Endothelial cell of umbilical vein (primary cell): ENCODE measurements at regions not wholly inside any gene's neighbourhood (a gene's known extent, or its start where the extent isn't known, plus 50 kb on each side); places are given as distances from the start of the nearest gene placed in this dataset.

Experiments
- BruUV-seq: library from RNA; stranded (reverse); fragments of 400-500 nt; replicated peaks from 2 replicates; lab custom pipeline; 2021; lab: Mats Ljungman, UMichigan
- CTCF ChIA-PET: fragments of 300-600, 350-600 bp; sonication (Branson Sonifier 250); formaldehyde crosslinking; loops from one replicate; lab custom pipeline; 2021; ENCODE audit warnings: antibody characterized with exemption, inconsistent platforms; lab: Charles Lee
- POLR2A ChIA-PET: fragments of 300-600, 350-600 bp; sonication (Branson Sonifier 250); formaldehyde crosslinking; loops from one replicate; lab custom pipeline; 2021; ENCODE audit warnings: antibody characterized with exemption, inconsistent platforms; lab: Charles Lee
- DNase-seq: peaks from one replicate; pipeline ENCODE4 v3.0.0-alpha.2; 2011; ENCODE audit warnings: low read depth, low spot score
- FAIRE-seq: peaks from 2 replicates; lab custom pipeline; 2011; peaks lifted over from hg19 to GRCh38; lab: Jason Lieb, UNC
- H2AFZ ChIP-seq: 2 replicates; pipeline ENCODE4 v1.6.0; 2012; ENCODE audit warnings: low read depth, low read length, control low read depth, inconsistent platforms
- H3K27ac ChIP-seq: 2 replicates; pipeline ENCODE4 v1.5.1; 2011; ENCODE audit warnings: low read depth, mild to moderate bottlenecking, control low read depth, low read length, moderate library complexity; ENCODE audit not compliant: insufficient read depth
- H3K27me3 ChIP-seq, 2 experiments: 2 replicates each; pipeline versions ENCODE4 v1.6.0 to v1.6.1; 2011; ENCODE audit warnings: low read length in 2 of 2, mixed read lengths in 1 of 2; ENCODE audit not compliant: control insufficient read depth in 2 of 2, insufficient read depth in 2 of 2
- H3K36me3 ChIP-seq, 2 experiments: 2 replicates in 1 of 2; 3 replicates in 1 of 2; pipeline ENCODE4 v1.5.1; 2011; ENCODE audit warnings: low read length in 2 of 2, mild to moderate bottlenecking in 1 of 2, moderate library complexity in 1 of 2; ENCODE audit not compliant: control insufficient read depth in 2 of 2, insufficient read depth in 2 of 2; ENCODE audit errors: extremely low read depth in 1 of 2
- H3K4me1 ChIP-seq: 3 replicates; pipeline ENCODE4 v1.5.1; 2011; ENCODE audit warnings: mild to moderate bottlenecking, low read length; ENCODE audit not compliant: control insufficient read depth, insufficient read depth; ENCODE audit errors: extremely low read depth
- H3K4me2 ChIP-seq: 2 replicates; pipeline ENCODE4 v1.6.1; 2011; ENCODE audit warnings: low read length, control low read depth, mixed read lengths; ENCODE audit not compliant: insufficient read depth
- H3K4me3 ChIP-seq, 3 experiments: fragments of 200-600 bp in 1 of 3; sonication (generic), shearing (Covaris generic) in 1 of 3; replicated peaks in 1 of 3; 2 replicates each; pipeline ENCODE4 v1.5.1; 2011 to 2016; ENCODE audit warnings: control low read depth in 3 of 3, low read length in 3 of 3, mild to moderate bottlenecking in 2 of 3, inconsistent platforms in 1 of 3, low read depth in 1 of 3, moderate library complexity in 1 of 3; ENCODE audit not compliant: insufficient read depth in 1 of 3
- H3K79me2 ChIP-seq: 2 replicates; pipeline ENCODE4 v1.6.0; 2012; ENCODE audit warnings: low read length, inconsistent platforms; ENCODE audit not compliant: control insufficient read depth, insufficient read depth
- H3K9ac ChIP-seq: replicated peaks from 2 replicates; pipeline ENCODE3; 2011; ENCODE audit warnings: low read length, control low read depth; ENCODE audit not compliant: insufficient read depth; ENCODE audit errors: extremely low read depth
- H3K9me1 ChIP-seq: replicated peaks from 3 replicates; pipeline ENCODE4 v1.6.0; 2011; ENCODE audit warnings: mild to moderate bottlenecking, low read length; ENCODE audit not compliant: control insufficient read depth, insufficient read depth; ENCODE audit errors: extremely low read depth
- H3K9me3 ChIP-seq: replicated peaks from 2 replicates; pipeline ENCODE4 v1.5.1; 2012; ENCODE audit warnings: low read length, inconsistent platforms; ENCODE audit not compliant: control insufficient read depth, insufficient read depth
- H4K20me1 ChIP-seq: replicated peaks from 2 replicates; pipeline ENCODE3; 2011; ENCODE audit warnings: mild to moderate bottlenecking, low read length; ENCODE audit not compliant: control insufficient read depth, insufficient read depth; ENCODE audit errors: extremely low read depth
- CTCF ChIP-seq, 2 donors: IDR thresholded peaks; 1 replicate in 1 of 2; 2 replicates in 1 of 2; pipeline ENCODE4 v1.5.1; 2011; ENCODE audit warnings: low read length in 2 of 2, mild to moderate bottlenecking in 2 of 2, moderate library complexity in 2 of 2, control low read depth in 1 of 2, inconsistent platforms in 1 of 2, low read depth in 1 of 2; ENCODE audit not compliant: insufficient read depth in 1 of 2; ENCODE audit errors: extremely low read depth in 1 of 2
- EZH2 ChIP-seq: IDR thresholded peaks from 2 replicates; pipeline ENCODE4 v1.6.1; 2012; ENCODE audit warnings: borderline replicate concordance, low read depth, mild to moderate bottlenecking, moderate library complexity, low read length, inconsistent platforms; ENCODE audit not compliant: severe bottlenecking
- FOS ChIP-seq: IDR thresholded peaks from 2 replicates; pipeline ENCODE4 v1.6.1; 2011; ENCODE audit warnings: mild to moderate bottlenecking, low read length, moderate library complexity, borderline replicate concordance; ENCODE audit not compliant: insufficient read depth
- GATA2 ChIP-seq: IDR thresholded peaks from 2 replicates; pipeline ENCODE4 v1.7.0; 2011; ENCODE audit warnings: low read depth, mild to moderate bottlenecking, moderate library complexity, mixed read lengths, low read length; ENCODE audit not compliant: insufficient read length, insufficient read depth
- JUN ChIP-seq: IDR thresholded peaks from 2 replicates; pipeline ENCODE4 v1.6.1; 2011; ENCODE audit warnings: borderline replicate concordance, low read depth; ENCODE audit not compliant: insufficient read length, insufficient read depth
- MAX ChIP-seq: IDR thresholded peaks from 2 replicates; pipeline ENCODE4 v1.6.1; 2011; ENCODE audit not compliant: insufficient read depth, insufficient read length
- MYC ChIP-seq: IDR thresholded peaks from one replicate; pipeline ENCODE4 v1.6.1; 2011; ENCODE audit warnings: mild to moderate bottlenecking, low read depth, low read length
- POLR2A ChIP-seq: IDR thresholded peaks from 2 replicates; pipeline ENCODE4 v1.6.1; 2012; ENCODE audit warnings: low read depth, mild to moderate bottlenecking, control low read depth, low read length
- POLR2AphosphoS5 ChIP-seq: IDR thresholded peaks from 2 replicates; pipeline ENCODE4 v1.6.1; 2012; ENCODE audit warnings: low read depth, mild to moderate bottlenecking, control low read depth, low read length, moderate library complexity; ENCODE audit not compliant: insufficient read depth
- dilution Hi-C: fragments of 300-500 bp; cut with MboI; formaldehyde crosslinking; loops from one replicate; pipeline ENCODE4 v1.15.0; 2019; ENCODE audit warnings: low sequenced_read_pairs; ENCODE audit not compliant: extremely low pct_ligation_motif_present
- intact Hi-C: fragments of 100-400 bp; cut with micrococcal nuclease; formaldehyde crosslinking; loops from one replicate; pipeline ENCODE4 v1.10.0; 2022

GRCh38 chr14:48323665-48324064, 648.3 kb upstream of the MDGA2 start:
- no peak overlapping the region for H3K4me3 ChIP-seq
- no peak for FAIRE-seq
- H3K79me2 ChIP-seq, result no peaks in the 10 kb centered on the region
- TF ChIP-seq GATA2 (no peak), FOS (no peak), POLR2A (no peak), JUN (no peak)
- H3K9ac ChIP-seq, result no peak overlapping the region
- no peak overlapping the region for H3K4me2 ChIP-seq
- no peaks in the 10 kb centered on the region for H3K9me1 ChIP-seq
- no peak overlapping the region for H3K27ac ChIP-seq
- H3K27me3 ChIP-seq, result no peaks in the 10 kb centered on the region
- H2AFZ ChIP-seq, result no peak overlapping the region
- intact Hi-C loops, result no loop called here
- no TSS peak for BruUV-seq
- dilution Hi-C loops, result no loop called here
- H4K20me1 ChIP-seq, result no peaks in the 10 kb centered on the region
- CTCF ChIA-PET, result no interaction called here
- H3K36me3 ChIP-seq, result no peaks in the 10 kb centered on the region
- H3K9me3 ChIP-seq, result peaks cover 5% of the 10 kb centered on the region
- DNase-seq, result no peak
- POLR2A ChIA-PET, result no interaction called here
- no peaks in the 10 kb centered on the region for H3K4me1 ChIP-seq

DNA sequence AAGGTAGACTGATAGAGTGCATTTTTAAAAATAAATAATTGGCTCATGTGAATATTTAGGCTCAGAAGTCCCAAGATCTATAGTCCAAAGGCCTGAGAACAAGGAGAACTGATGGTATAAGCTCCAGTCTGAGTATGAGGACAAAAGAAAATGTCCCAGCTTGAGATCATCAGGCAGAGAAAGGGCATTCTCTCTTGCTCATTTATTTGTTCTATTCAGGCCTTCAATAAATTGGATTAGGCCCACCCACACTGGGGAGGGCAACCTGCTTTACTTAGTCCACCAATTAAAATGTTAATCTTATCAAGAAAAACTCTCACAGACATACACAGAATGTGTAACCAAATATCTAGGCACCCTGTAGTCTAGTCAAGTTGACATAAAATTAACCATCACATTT, 644.4 kb upstream of the MDGA2 start:
- H4K20me1 ChIP-seq, result no peaks in the 10 kb centered on the region
- dilution Hi-C loops, result no loop called here
- POLR2A ChIA-PET, result no interaction called here
- no peaks in the 10 kb centered on the region for H3K36me3 ChIP-seq
- no peak overlapping the region for H3K27ac ChIP-seq
- H3K27me3 ChIP-seq, result no peaks in the 10 kb centered on the region
- no TSS peak for BruUV-seq
- intact Hi-C loops, result no loop called here
- DNase-seq (no peak), FAIRE-seq (no peak)
- TF ChIP-seq FOS (no peak), MAX (no peak), EZH2 (no peak), JUN (no peak), POLR2AphosphoS5 (no peak), MYC (no peak), POLR2A (no peak), GATA2 (no peak), CTCF (IDR thresholded peaks at IDR 0.05; ENCODE audit: extremely low read depth in 1 of 2, insufficient read depth in 1 of 2, low read depth in 1 of 2, low read length in 2 of 2) (no peak)
- H3K4me3 ChIP-seq, result no peak overlapping the region
- H3K9me3 ChIP-seq, result peaks cover 5% of the 10 kb centered on the region
- no peak overlapping the region for H3K4me2 ChIP-seq
- H3K79me2 ChIP-seq, result no peaks in the 10 kb centered on the region
- no peaks in the 10 kb centered on the region for H3K9me1 ChIP-seq
- no peak overlapping the region for H3K9ac ChIP-seq
- H2AFZ ChIP-seq, result no peak overlapping the region
- no peaks in the 10 kb centered on the region for H3K4me1 ChIP-seq
- CTCF ChIA-PET, result no interaction called here
